Cerebellar cortex (tissue), 1 donor: ENCODE measurements at regions not wholly inside any gene's neighbourhood (a gene's known extent, or its start where the extent isn't known, plus 50 kb on each side); places are given as distances from the start of the nearest gene placed in this dataset.
A peak's percentile ranks its signal among the peaks of the same experiment; 100 is the strongest.

Experiments used
- DNase-seq: peaks from one replicate; pipeline ENCODE4 v3.0.0-alpha.2; 2015; ENCODE audit warnings: low spot score

- no peak for DNase-seq
Observed at GRCh38 chr1:65681096-65681495, 111.6 kb upstream of the PDE4B start.

- DNase-seq: peak; percentile 84
Observed at GRCh38 chr1:65687428-65688214, 105.1 kb upstream of the PDE4B start.

- DNase-seq: no peak
Observed at GRCh38 chr1:65688215-65688566, 104.5 kb upstream of the PDE4B start.

- DNase-seq: peak; percentile 69
Observed at GRCh38 chr1:65688848-65689247, 103.8 kb upstream of the PDE4B start.

- DNase-seq: peak; percentile 27
Observed at GRCh38 chr1:65691152-65691900, 101.4 kb upstream of the PDE4B start.

- no peak for DNase-seq
Observed at GRCh38 chr1:65691972-65692371, 100.7 kb upstream of the PDE4B start.

GRCh38 chr1:65694126-65694525 is 98.6 kb upstream of the PDE4B start:
- DNase-seq: no peak

- DNase-seq: no peak
Observed at GRCh38 chr1:65694933-65695332, 97.8 kb upstream of the PDE4B start.

- DNase-seq: no peak
Observed at GRCh38 chr1:65698590-65698989, 94.1 kb upstream of the PDE4B start.

GRCh38 chr1:65703853-65704252 is 88.8 kb upstream of the PDE4B start:
- no peak for DNase-seq

GRCh38 chr1:65704318-65704717 is 88.4 kb upstream of the PDE4B start:
- DNase-seq: no peak

GRCh38 chr1:65717815-65718454 is 74.8 kb upstream of the PDE4B start:
- DNase-seq: peak; percentile 31

GRCh38 chr1:65719391-65719790 is 73.3 kb upstream of the PDE4B start:
- DNase-seq: no peak

GRCh38 chr1:65722461-65722860 is 70.2 kb upstream of the PDE4B start:
- DNase-seq: peak; percentile 63

- DNase-seq: peak; percentile 88
Observed at GRCh38 chr1:65724151-65724550, 68.5 kb upstream of the PDE4B start.

GRCh38 chr1:65725064-65725463 is 67.6 kb upstream of the PDE4B start:
- DNase-seq: no peak

- DNase-seq: no peak
Observed at GRCh38 chr1:65728504-65728903, 64.2 kb upstream of the PDE4B start.

- DNase-seq: no peak
Observed at GRCh38 chr1:65729259-65729658, 63.4 kb upstream of the PDE4B start.

- DNase-seq: no peak
Observed at GRCh38 chr1:65734979-65735378, 57.7 kb upstream of the PDE4B start.

- no peak for DNase-seq
Observed at GRCh38 chr1:65741993-65742392, 50.7 kb upstream of the PDE4B start.
